Uterus (tissue), 2 donors: ENCODE measurements at regions not wholly inside any gene's neighbourhood (a gene's known extent, or its start where the extent isn't known, plus 50 kb on each side); places are given as distances from the start of the nearest gene placed in this dataset.

Source experiments
- POLR2A ChIP-seq, 2 donors: fragments of 450-650 bp; IDR thresholded peaks; one replicate each; pipeline ENCODE4 v1.6.1; 2016; ENCODE audit warnings: antibody characterized with exemption in 2 of 2, mild to moderate bottlenecking in 1 of 2, moderate library complexity in 1 of 2
- TF ChIP-seq, protein P1 (sequence below), 4 experiments: fragments of 200-600 bp in 2 of 4; fragments of 450-650 bp in 2 of 4; sonication (generic) in 2 of 4; IDR thresholded peaks; one replicate each; pipeline ENCODE4 v1.5.1; 2016 to 2019; ENCODE audit warnings: antibody characterized with exemption in 4 of 4, mild to moderate bottlenecking in 2 of 4, moderate library complexity in 1 of 4

DNA sequence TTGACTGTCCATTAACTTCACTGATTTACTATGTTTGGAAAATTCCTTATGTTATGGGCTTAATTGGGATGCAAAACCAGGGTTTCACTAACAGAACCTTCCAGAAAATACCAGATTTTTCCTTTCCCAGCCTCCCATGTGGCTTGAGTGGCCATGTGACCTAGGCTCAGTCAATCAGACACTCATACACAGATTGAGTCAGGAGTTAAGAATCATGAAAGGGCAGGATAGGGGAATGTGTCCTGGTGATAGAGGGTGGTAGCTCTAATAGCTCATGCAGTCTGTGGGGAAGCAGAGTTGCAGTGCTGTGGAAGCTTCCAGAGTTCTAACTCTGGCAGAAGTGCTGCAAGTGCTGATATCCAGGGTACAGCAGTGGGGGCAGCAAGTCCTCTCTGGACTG lies 134.1 kb upstream of the IFNG-AS1 start:
- no peak for TF ChIP-seq POLR2A (IDR thresholded peaks at IDR 0.05)
- TF ChIP-seq, protein P1, sequence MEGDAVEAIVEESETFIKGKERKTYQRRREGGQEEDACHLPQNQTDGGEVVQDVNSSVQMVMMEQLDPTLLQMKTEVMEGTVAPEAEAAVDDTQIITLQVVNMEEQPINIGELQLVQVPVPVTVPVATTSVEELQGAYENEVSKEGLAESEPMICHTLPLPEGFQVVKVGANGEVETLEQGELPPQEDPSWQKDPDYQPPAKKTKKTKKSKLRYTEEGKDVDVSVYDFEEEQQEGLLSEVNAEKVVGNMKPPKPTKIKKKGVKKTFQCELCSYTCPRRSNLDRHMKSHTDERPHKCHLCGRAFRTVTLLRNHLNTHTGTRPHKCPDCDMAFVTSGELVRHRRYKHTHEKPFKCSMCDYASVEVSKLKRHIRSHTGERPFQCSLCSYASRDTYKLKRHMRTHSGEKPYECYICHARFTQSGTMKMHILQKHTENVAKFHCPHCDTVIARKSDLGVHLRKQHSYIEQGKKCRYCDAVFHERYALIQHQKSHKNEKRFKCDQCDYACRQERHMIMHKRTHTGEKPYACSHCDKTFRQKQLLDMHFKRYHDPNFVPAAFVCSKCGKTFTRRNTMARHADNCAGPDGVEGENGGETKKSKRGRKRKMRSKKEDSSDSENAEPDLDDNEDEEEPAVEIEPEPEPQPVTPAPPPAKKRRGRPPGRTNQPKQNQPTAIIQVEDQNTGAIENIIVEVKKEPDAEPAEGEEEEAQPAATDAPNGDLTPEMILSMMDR (IDR thresholded peaks at IDR 0.05) = no peak
